Ovary (tissue), 7 donors: ENCODE measurements at regions not wholly inside any gene's neighbourhood (a gene's known extent, or its start where the extent isn't known, plus 50 kb on each side); places are given as distances from the start of the nearest gene placed in this dataset.

Experiments
- DNase-seq, 5 donors: peaks; one replicate each; pipeline ENCODE4 v3.0.0-alpha.2; 2019 to 2020
- H3K27ac ChIP-seq, 2 donors: fragments of 200-600 bp; one replicate each; pipeline versions ENCODE4 v1.5.1 to v1.8.0; 2019 to 2022
- H3K27me3 ChIP-seq: fragments of 200-600 bp; one replicate; pipeline ENCODE4 v1.8.0; 2022
- H3K36me3 ChIP-seq: fragments of 200-600 bp; sonication (generic); one replicate; pipeline ENCODE4 v1.5.1; 2019
- H3K4me1 ChIP-seq: one replicate; pipeline ENCODE4 v1.8.1; 2013; ENCODE audit warnings: mild to moderate bottlenecking, moderate library complexity; ENCODE audit not compliant: insufficient read depth
- H3K4me3 ChIP-seq: fragments of 200-600 bp; sonication (generic); one replicate; pipeline ENCODE4 v1.5.1; 2017
- H3K9me3 ChIP-seq, 2 donors: fragments of 200-600 bp in 1 of 2; sonication (generic) in 1 of 2; one replicate each; pipeline versions ENCODE4 v1.5.1 to v1.8.1; 2013 to 2019; ENCODE audit warnings: mild to moderate bottlenecking in 1 of 2, moderate library complexity in 1 of 2
- CTCF ChIP-seq, 3 donors: fragments of 450-650 bp in 2 of 3; fragments of 200-600 bp in 1 of 3; IDR thresholded peaks; one replicate each; pipeline versions ENCODE4 v1.5.1 to v1.8.0; 2016 to 2022; ENCODE audit warnings: antibody characterized with exemption in 3 of 3, mild to moderate bottlenecking in 1 of 3
- EP300 ChIP-seq: sonication (generic); formaldehyde crosslinking; IDR thresholded peaks from one replicate; pipeline ENCODE4 v1.6.1; 2017; ENCODE audit warnings: antibody characterized with exemption
- POLR2A ChIP-seq: fragments of 450-650 bp; IDR thresholded peaks from one replicate; pipeline ENCODE4 v1.6.1; 2017; ENCODE audit warnings: antibody characterized with exemption, mild to moderate bottlenecking, moderate library complexity
- whole genome bisulfite sequencing, 3 donors: extraction: QIAGEN DNeasy Blood & Tissue Kit in 1 of 3; methylation state at CpG; one replicate each; pipeline versions ENCODE4 v1.1.5 to v1.1.7; 2013 to 2017; 5-methylcytosine and 5-hydroxymethylcytosine counted together
- intact Hi-C, 4 donors: fragments of 100-400 bp; cut with DNase I; formaldehyde crosslinking; loops; one replicate each; pipeline versions ENCODE4 v1.11.0 to v1.15.1; 2022 to 2023
- donor health status: DM: no; HTN: no; CAD: no; lungs with moderate emphysema.
- donor health status: DM: no; HTN: no; CAD: no.
- donor health status: Bipolar disorder and iron deficiency.
- donor health status: DM: no; HTN: no; CAD: no.
- donor health status: DM: yes; HTN: yes; CAD: no.

DNA sequence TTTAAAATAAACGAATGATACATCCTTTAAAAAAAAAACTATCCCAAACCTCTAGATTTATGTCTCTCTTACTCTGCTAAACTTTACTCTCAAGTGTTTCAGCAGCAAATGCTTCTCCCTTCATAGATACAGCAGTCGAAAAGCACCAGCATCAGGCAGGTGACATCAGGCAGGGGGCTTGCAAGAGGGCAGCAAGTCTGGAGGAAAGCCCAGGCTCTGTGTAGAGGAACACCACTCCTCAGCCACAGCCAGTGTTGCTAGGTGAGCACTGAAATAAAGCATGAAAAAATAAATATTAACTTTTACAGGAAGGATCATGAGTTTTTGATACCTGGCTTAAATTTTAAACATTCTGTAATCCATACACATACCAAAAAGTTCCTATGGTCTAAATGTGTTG lies 419.4 kb downstream of the GALC start:
- Histone ChIP-seq H3K4me3 (no peak overlapping the region), H3K27me3 (no peaks in the 10 kb centered on the region), H3K9me3 (no peaks in the 10 kb centered on the region), H3K36me3 (no peaks in the 10 kb centered on the region), H3K27ac (no peak overlapping the region), H3K4me1 (no peaks in the 10 kb centered on the region)
- intact Hi-C loops: no loop called here
- DNase-seq: no peak
- TF ChIP-seq POLR2A (no peak), EP300 (no peak), CTCF (IDR thresholded peaks at IDR 0.05) (no peak)
- WGBS, 3 donors: 45 to 53% (median 52%) methylated on average over 2 of the region's 2 CpGs

- H3K27me3 ChIP-seq: no peaks in the 10 kb centered on the region
- H3K4me1 ChIP-seq: no peaks in the 10 kb centered on the region
- no peaks in the 10 kb centered on the region for H3K9me3 ChIP-seq
- no peaks in the 10 kb centered on the region for H3K36me3 ChIP-seq
- H3K4me3 ChIP-seq: no peak overlapping the region
- TF ChIP-seq CTCF (IDR thresholded peaks at IDR 0.05) (no peak), EP300 (no peak), POLR2A (no peak)
- no peak overlapping the region for H3K27ac ChIP-seq
- DNase-seq: no peak
- intact Hi-C loops: no loop called here
- 55 to 58% (median 56%) methylated on average over 4 of the region's 4 CpGs for WGBS, 3 donors
These were observed 425.2 kb downstream of the GALC start for GRCh38 chr14:87567618-87568295.

GRCh38 chr14:87566991-87567390 lies 426.0 kb downstream of the GALC start:
- Histone ChIP-seq H3K27ac (no peak overlapping the region), H3K27me3 (no peaks in the 10 kb centered on the region), H3K36me3 (no peaks in the 10 kb centered on the region), H3K9me3 (no peaks in the 10 kb centered on the region), H3K4me3 (peak overlapping the region; percentile 9), H3K4me1 (no peaks in the 10 kb centered on the region)
- WGBS, 3 donors: 13 to 21% (median 14%) methylated on average over 2 of the region's 2 CpGs
- intact Hi-C loops: no loop called here
- no peak for DNase-seq
- no peak for TF ChIP-seq POLR2A
- TF ChIP-seq CTCF (IDR thresholded peaks at IDR 0.05): no peak
- TF ChIP-seq EP300: no peak

GRCh38 chr14:87547536-87547935 lies 445.4 kb downstream of the GALC start:
- WGBS, 3 donors: 75 to 76% (median 76%) methylated on average over 5 of the region's 5 CpGs
- no peaks in the 10 kb centered on the region for H3K36me3 ChIP-seq
- H3K4me1 ChIP-seq: no peaks in the 10 kb centered on the region
- H3K27me3 ChIP-seq: no peaks in the 10 kb centered on the region
- H3K9me3 ChIP-seq: no peaks in the 10 kb centered on the region
- H3K4me3 ChIP-seq: no peak overlapping the region
- intact Hi-C loops: no loop called here
- H3K27ac ChIP-seq: no peak overlapping the region
- no peak for TF ChIP-seq CTCF (IDR thresholded peaks at IDR 0.05)
- TF ChIP-seq POLR2A: no peak
- no peak for TF ChIP-seq EP300
- no peak for DNase-seq
